Neural cell (in vitro differentiated cells): ENCODE measurements at regions not wholly inside any gene's neighbourhood (a gene's known extent, or its start where the extent isn't known, plus 50 kb on each side); places are given as distances from the start of the nearest gene placed in this dataset.

ENCODE experiments used
- H2AFZ ChIP-seq: fragments of 200-600, 300-800 bp; sonication (generic), shearing (Covaris generic); 2 replicates; pipeline ENCODE4 v1.6.0; 2014; ENCODE audit warnings: low read depth, mild to moderate bottlenecking, antibody characterized with exemption, low read length, moderate library complexity
- H3F3A ChIP-seq: fragments of 200-600 bp; shearing (Covaris generic); 2 replicates; pipeline ENCODE4 v1.6.1; 2016; ENCODE audit warnings: mild to moderate bottlenecking, moderate library complexity, mixed read lengths, antibody characterized with exemption, low read length; ENCODE audit not compliant: insufficient read depth, poor library complexity, severe bottlenecking
- H3K27ac ChIP-seq: fragments of 200-600, 300-800 bp; sonication (generic), shearing (Covaris generic); 2 replicates; pipeline ENCODE4 v1.5.1; 2014; ENCODE audit warnings: mild to moderate bottlenecking, low read length, moderate library complexity
- H3K27me3 ChIP-seq: fragments of 300-800, 200-600 bp; sonication (generic), shearing (Covaris generic); 2 replicates; pipeline ENCODE4 v1.6.0; 2014; ENCODE audit warnings: mild to moderate bottlenecking, low read depth, low read length, moderate library complexity; ENCODE audit not compliant: insufficient read depth
- H3K36me3 ChIP-seq: fragments of 300-800, 200-600 bp; sonication (generic), shearing (Covaris generic); 2 replicates; pipeline ENCODE4 v1.5.1; 2014; ENCODE audit warnings: mild to moderate bottlenecking, antibody characterized with exemption, low read length, moderate library complexity; ENCODE audit not compliant: insufficient read depth
- H3K4me2 ChIP-seq: fragments of 300-800, 200-600 bp; sonication (generic), shearing (Covaris generic); 2 replicates; pipeline ENCODE4 v1.6.0; 2014; ENCODE audit warnings: mild to moderate bottlenecking, low read length
- H3K4me3 ChIP-seq: fragments of 300-800, 200-600 bp; sonication (generic), shearing (Covaris generic); 2 replicates; pipeline ENCODE4 v1.5.1; 2014; ENCODE audit warnings: mild to moderate bottlenecking, low read length, moderate library complexity
- H3K79me2 ChIP-seq: fragments of 200-600 bp; shearing (Covaris generic); replicated peaks from 2 replicates; pipeline ENCODE4 v1.6.0; 2014; ENCODE audit warnings: mild to moderate bottlenecking, low read length, moderate library complexity; ENCODE audit not compliant: insufficient read depth
- H3K9ac ChIP-seq: fragments of 300-800, 200-600 bp; sonication (generic), shearing (Covaris generic); 2 replicates; pipeline ENCODE4 v1.6.1; 2016; ENCODE audit warnings: mild to moderate bottlenecking, low read length, mixed read lengths
- H3K9me2 ChIP-seq: fragments of 200-600 bp; shearing (Covaris generic); 2 replicates; pipeline ENCODE4 v1.6.1; 2016; ENCODE audit warnings: mild to moderate bottlenecking, low read length, mixed read lengths; ENCODE audit not compliant: insufficient read depth
- H3K9me3 ChIP-seq: fragments of 200-600, 300-800 bp; sonication (generic), shearing (Covaris generic); 2 replicates; pipeline ENCODE4 v1.6.1; 2016; ENCODE audit warnings: mild to moderate bottlenecking, mixed run types, low read length, moderate library complexity, mixed read lengths
- H4K20me1 ChIP-seq: fragments of 200-600 bp; shearing (Covaris generic); 2 replicates; pipeline ENCODE4 v1.6.1; 2016; ENCODE audit warnings: mild to moderate bottlenecking, mixed run types; ENCODE audit not compliant: insufficient read depth
- EP300 ChIP-seq: fragments of 450-650 bp; conservative IDR thresholded peaks from 2 replicates; pipeline ENCODE4 v1.6.1; 2014; ENCODE audit warnings: antibody characterized with exemption, mild to moderate bottlenecking, moderate library complexity; ENCODE audit not compliant: poor library complexity, severe bottlenecking
- EZH2 ChIP-seq: fragments of 200-600, 300-800 bp; shearing (Covaris generic), sonication (generic); IDR thresholded peaks from 2 replicates; pipeline ENCODE4 v1.6.1; 2014; ENCODE audit warnings: antibody characterized with exemption, low read length, borderline replicate concordance, mild to moderate bottlenecking; ENCODE audit not compliant: insufficient read depth, poor library complexity, severe bottlenecking
- MXI1 ChIP-seq: fragments of 450-650 bp; conservative IDR thresholded peaks from 2 replicates; pipeline ENCODE4 v1.6.1; 2014; ENCODE audit warnings: antibody characterized with exemption, mild to moderate bottlenecking; ENCODE audit not compliant: poor library complexity, severe bottlenecking
- POLR2AphosphoS5 ChIP-seq: IDR thresholded peaks from 2 replicates; pipeline ENCODE4 v1.6.1; 2012
- RAD21 ChIP-seq: fragments of 450-650 bp; conservative IDR thresholded peaks from 2 replicates; pipeline ENCODE4 v1.6.1; 2014; ENCODE audit warnings: antibody characterized with exemption, mild to moderate bottlenecking, moderate library complexity
- REST ChIP-seq: IDR thresholded peaks from 2 replicates; pipeline ENCODE4 v1.6.1; 2012; ENCODE audit warnings: borderline replicate concordance
- SMC3 ChIP-seq: fragments of 450-650 bp; conservative IDR thresholded peaks from 2 replicates; pipeline ENCODE4 v1.6.1; 2014; ENCODE audit warnings: antibody characterized with exemption, mild to moderate bottlenecking, moderate library complexity; ENCODE audit not compliant: poor library complexity
- TAF1 ChIP-seq: IDR thresholded peaks from 2 replicates; pipeline ENCODE4 v1.6.1; 2012; ENCODE audit warnings: low read depth
- TF ChIP-seq, protein P1 (sequence below): fragments of 450-650 bp; IDR thresholded peaks from 2 replicates; pipeline ENCODE4 v1.5.1; 2014; ENCODE audit warnings: antibody characterized with exemption, mild to moderate bottlenecking, moderate library complexity; ENCODE audit not compliant: poor library complexity, severe bottlenecking

GRCh38 chr5:14932902-14933469 lies 61.4 kb upstream of the ANKH start:
- Histone ChIP-seq H3K27me3 (no peaks in the 10 kb centered on the region), H4K20me1 (no peaks in the 10 kb centered on the region), H3K4me2 (no peak overlapping the region), H3K9me2 (no peaks in the 10 kb centered on the region), H3K79me2 (no peaks in the 10 kb centered on the region), H3K4me3 (no peak overlapping the region), H2AFZ (no peak overlapping the region), H3K27ac (no peak overlapping the region), H3K9ac (no peak overlapping the region), H3F3A (no peaks in the 10 kb centered on the region), H3K9me3 (no peaks in the 10 kb centered on the region), H3K36me3 (no peaks in the 10 kb centered on the region)
- no peak for TF ChIP-seq EZH2

DNA sequence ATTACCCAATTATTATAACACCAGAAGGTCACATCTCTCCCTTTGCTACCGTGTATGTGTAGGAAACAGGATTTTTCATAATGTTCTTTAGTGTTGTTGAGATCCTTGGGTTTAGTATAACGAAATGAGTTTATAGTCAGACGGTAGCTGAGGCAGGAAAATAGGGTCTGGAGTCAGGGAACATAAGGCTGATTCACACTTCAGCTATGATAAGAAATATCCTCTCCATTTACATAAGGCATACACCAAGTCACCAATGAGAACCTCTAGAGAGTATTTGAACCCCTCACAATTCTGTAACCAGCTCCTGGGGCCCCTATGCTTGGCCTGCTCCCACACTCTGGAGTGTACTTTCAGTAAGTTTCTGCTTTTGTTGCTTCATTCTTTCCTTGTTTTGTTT lies 58.9 kb upstream of the ANKH start:
- no peak overlapping the region for H3K27ac ChIP-seq
- no peaks in the 10 kb centered on the region for H3K79me2 ChIP-seq
- no peaks in the 10 kb centered on the region for H3K9me2 ChIP-seq
- no peaks in the 10 kb centered on the region for H3F3A ChIP-seq
- TF ChIP-seq REST (no peak), TAF1 (no peak), MXI1 (no peak), SMC3 (no peak), EP300 (no peak), RAD21 (no peak), POLR2AphosphoS5 (no peak), EZH2 (no peak)
- TF ChIP-seq, protein P1, sequence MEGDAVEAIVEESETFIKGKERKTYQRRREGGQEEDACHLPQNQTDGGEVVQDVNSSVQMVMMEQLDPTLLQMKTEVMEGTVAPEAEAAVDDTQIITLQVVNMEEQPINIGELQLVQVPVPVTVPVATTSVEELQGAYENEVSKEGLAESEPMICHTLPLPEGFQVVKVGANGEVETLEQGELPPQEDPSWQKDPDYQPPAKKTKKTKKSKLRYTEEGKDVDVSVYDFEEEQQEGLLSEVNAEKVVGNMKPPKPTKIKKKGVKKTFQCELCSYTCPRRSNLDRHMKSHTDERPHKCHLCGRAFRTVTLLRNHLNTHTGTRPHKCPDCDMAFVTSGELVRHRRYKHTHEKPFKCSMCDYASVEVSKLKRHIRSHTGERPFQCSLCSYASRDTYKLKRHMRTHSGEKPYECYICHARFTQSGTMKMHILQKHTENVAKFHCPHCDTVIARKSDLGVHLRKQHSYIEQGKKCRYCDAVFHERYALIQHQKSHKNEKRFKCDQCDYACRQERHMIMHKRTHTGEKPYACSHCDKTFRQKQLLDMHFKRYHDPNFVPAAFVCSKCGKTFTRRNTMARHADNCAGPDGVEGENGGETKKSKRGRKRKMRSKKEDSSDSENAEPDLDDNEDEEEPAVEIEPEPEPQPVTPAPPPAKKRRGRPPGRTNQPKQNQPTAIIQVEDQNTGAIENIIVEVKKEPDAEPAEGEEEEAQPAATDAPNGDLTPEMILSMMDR, result no peak
- no peak overlapping the region for H2AFZ ChIP-seq
- no peaks in the 10 kb centered on the region for H3K36me3 ChIP-seq
- no peaks in the 10 kb centered on the region for H3K27me3 ChIP-seq
- H3K4me2 ChIP-seq, result no peak overlapping the region
- no peaks in the 10 kb centered on the region for H3K9me3 ChIP-seq
- no peak overlapping the region for H3K9ac ChIP-seq
- H3K4me3 ChIP-seq, result no peak overlapping the region
- H4K20me1 ChIP-seq, result no peaks in the 10 kb centered on the region
